ENCODE measurements at regions not wholly inside any gene's neighbourhood (a gene's known extent, or its start where the extent isn't known, plus 50 kb on each side); places are given as distances from the start of the nearest gene placed in this dataset.

GRCh38 chr6:10465629-10466499, 51.0 kb upstream of the TFAP2A start:
- TF ChIP-seq POLR2A (IDR thresholded peaks at IDR 0.05) (no peak), CTCF (IDR thresholded peaks at IDR 0.05) (no peak)
- Histone ChIP-seq H3K27ac (no peak overlapping the region), H3K36me3 (replicated peaks in 1 of 2) (no peaks in the 10 kb centered on the region), H3K9me3 (replicated peaks in 1 of 3) (no peaks in the 10 kb centered on the region), H3K4me1 (replicated peaks in 1 of 2) (no peaks in the 10 kb centered on the region), H3K4me3 (no peak overlapping the region), H3K27me3 (peaks cover 15% of the 10 kb centered on the region)
- peak in 2 of 7 donors; percentile 19 to 22 for DNase-seq
- intact Hi-C loops (cut with DNase I): no loop called here
- 39 to 44% (median 43%) methylated on average over 19 to 20 of the region's 20 CpGs for WGBS, 4 donors

All from adrenal gland (tissue), 9 donors.